ENCODE measurements at regions not wholly inside any gene's neighbourhood (a gene's known extent, or its start where the extent isn't known, plus 50 kb on each side); places are given as distances from the start of the nearest gene placed in this dataset.

GRCh38 chr1:217261636-217262035, 369.3 kb downstream of the GPATCH2 start:
- TF ChIP-seq, protein P1, sequence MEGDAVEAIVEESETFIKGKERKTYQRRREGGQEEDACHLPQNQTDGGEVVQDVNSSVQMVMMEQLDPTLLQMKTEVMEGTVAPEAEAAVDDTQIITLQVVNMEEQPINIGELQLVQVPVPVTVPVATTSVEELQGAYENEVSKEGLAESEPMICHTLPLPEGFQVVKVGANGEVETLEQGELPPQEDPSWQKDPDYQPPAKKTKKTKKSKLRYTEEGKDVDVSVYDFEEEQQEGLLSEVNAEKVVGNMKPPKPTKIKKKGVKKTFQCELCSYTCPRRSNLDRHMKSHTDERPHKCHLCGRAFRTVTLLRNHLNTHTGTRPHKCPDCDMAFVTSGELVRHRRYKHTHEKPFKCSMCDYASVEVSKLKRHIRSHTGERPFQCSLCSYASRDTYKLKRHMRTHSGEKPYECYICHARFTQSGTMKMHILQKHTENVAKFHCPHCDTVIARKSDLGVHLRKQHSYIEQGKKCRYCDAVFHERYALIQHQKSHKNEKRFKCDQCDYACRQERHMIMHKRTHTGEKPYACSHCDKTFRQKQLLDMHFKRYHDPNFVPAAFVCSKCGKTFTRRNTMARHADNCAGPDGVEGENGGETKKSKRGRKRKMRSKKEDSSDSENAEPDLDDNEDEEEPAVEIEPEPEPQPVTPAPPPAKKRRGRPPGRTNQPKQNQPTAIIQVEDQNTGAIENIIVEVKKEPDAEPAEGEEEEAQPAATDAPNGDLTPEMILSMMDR (IDR thresholded peaks at IDR 0.05; ENCODE audit: insufficient read depth, low read depth, low read length) = no peak
- no peak for TF ChIP-seq EZH2 (IDR thresholded peaks at IDR 0.05; ENCODE audit: insufficient read depth, low read length)
